ENCODE measurements at regions not wholly inside any gene's neighbourhood (a gene's known extent, or its start where the extent isn't known, plus 50 kb on each side); places are given as distances from the start of the nearest gene placed in this dataset.

- peaks cover 0 to 17% (median 0%) of the 10 kb centered on the region in 5 experiments for H3K9me3 ChIP-seq (ENCODE audit: control extremely low read depth in 1 of 5, control insufficient read depth in 4 of 5, insufficient read depth in 2 of 5, low read depth in 1 of 5, low read length in 4 of 5)
- H3K4me3 ChIP-seq (ENCODE audit: control insufficient read depth in 1 of 7, extremely low read depth in 1 of 7, insufficient read depth in 4 of 7, low read depth in 2 of 7, low read length in 6 of 7) = no peak overlapping the region
- H3K4me1 ChIP-seq (ENCODE audit: control extremely low read depth in 1 of 4, control insufficient read depth in 4 of 4, insufficient read depth in 4 of 4, low read length in 3 of 4) = no peaks in the 10 kb centered on the region
- no peak for DNase-seq
- no peak overlapping the region for H3K27ac ChIP-seq (ENCODE audit: insufficient read depth in 1 of 2, low read depth in 1 of 2, low read length in 2 of 2, poor library complexity in 1 of 2, severe bottlenecking in 2 of 2)
- peaks cover 0 to 3% (median 0%) of the 10 kb centered on the region in 5 experiments for H3K27me3 ChIP-seq (replicated peaks in 2 of 5; ENCODE audit: control insufficient read depth in 4 of 5, insufficient read depth in 5 of 5, low read length in 4 of 5)
- H3K36me3 ChIP-seq (ENCODE audit: control insufficient read depth in 4 of 4, insufficient read depth in 4 of 4, low read length in 3 of 4) = no peaks in the 10 kb centered on the region
- CTCF ChIA-PET = no interaction called here
- POLR2A ChIA-PET = no interaction called here
- WGBS (ENCODE audit: insufficient coverage) = 93% methylated on average over 3 of the region's 4 CpGs
Observed at GRCh38 chr5:173468821-173469251, 140.6 kb upstream of the STC2 start.

GRCh38 chr5:173466227-173466626 lies 138.0 kb upstream of the STC2 start:
- DNase-seq = no peak
- Histone ChIP-seq H3K4me1 (ENCODE audit: control extremely low read depth in 1 of 4, control insufficient read depth in 4 of 4, insufficient read depth in 4 of 4, low read length in 3 of 4) (no peaks in the 10 kb centered on the region), H3K36me3 (ENCODE audit: control insufficient read depth in 4 of 4, insufficient read depth in 4 of 4, low read length in 3 of 4) (no peaks in the 10 kb centered on the region), H3K27me3 (replicated peaks in 2 of 5; ENCODE audit: control insufficient read depth in 4 of 5, insufficient read depth in 5 of 5, low read length in 4 of 5) (peaks cover 0 to 3% (median 0%) of the 10 kb centered on the region in 5 experiments), H3K4me3 (ENCODE audit: control insufficient read depth in 1 of 7, extremely low read depth in 1 of 7, insufficient read depth in 4 of 7, low read depth in 2 of 7, low read length in 6 of 7) (no peak overlapping the region), H3K9me3 (ENCODE audit: control extremely low read depth in 1 of 5, control insufficient read depth in 4 of 5, insufficient read depth in 2 of 5, low read depth in 1 of 5, low read length in 4 of 5) (peaks cover 0 to 17% (median 0%) of the 10 kb centered on the region in 5 experiments), H3K27ac (ENCODE audit: insufficient read depth in 1 of 2, low read depth in 1 of 2, low read length in 2 of 2, poor library complexity in 1 of 2, severe bottlenecking in 2 of 2) (no peak overlapping the region)
- WGBS (ENCODE audit: insufficient coverage) = 100% methylated on average over 1 of the region's 1 CpG
- ChIA-PET POLR2A (no interaction called here), CTCF (no interaction called here)

GRCh38 chr5:173464813-173465212 lies 136.6 kb upstream of the STC2 start:
- no peak overlapping the region for H3K27ac ChIP-seq (ENCODE audit: insufficient read depth in 1 of 2, low read depth in 1 of 2, low read length in 2 of 2, poor library complexity in 1 of 2, severe bottlenecking in 2 of 2)
- H3K27me3 ChIP-seq (replicated peaks in 2 of 5; ENCODE audit: control insufficient read depth in 4 of 5, insufficient read depth in 5 of 5, low read length in 4 of 5) = peaks cover 0 to 3% (median 0%) of the 10 kb centered on the region in 5 experiments
- no peak overlapping the region for H3K4me3 ChIP-seq (ENCODE audit: control insufficient read depth in 1 of 7, extremely low read depth in 1 of 7, insufficient read depth in 4 of 7, low read depth in 2 of 7, low read length in 6 of 7)
- WGBS (ENCODE audit: insufficient coverage) = 100% methylated on average over 3 of the region's 4 CpGs
- no peak for DNase-seq
- no peaks in the 10 kb centered on the region for H3K4me1 ChIP-seq (ENCODE audit: control extremely low read depth in 1 of 4, control insufficient read depth in 4 of 4, insufficient read depth in 4 of 4, low read length in 3 of 4)
- POLR2A ChIA-PET = interaction anchor here (0.7 kb wide), 1 partner anchor 9 kb away, joined by 3 read pairs; no protein-coding TSS in a partner anchor
- CTCF ChIA-PET = no interaction called here
- no peaks in the 10 kb centered on the region for H3K36me3 ChIP-seq (ENCODE audit: control insufficient read depth in 4 of 4, insufficient read depth in 4 of 4, low read length in 3 of 4)
- H3K9me3 ChIP-seq (ENCODE audit: control extremely low read depth in 1 of 5, control insufficient read depth in 4 of 5, insufficient read depth in 2 of 5, low read depth in 1 of 5, low read length in 4 of 5) = peaks cover 0 to 17% (median 0%) of the 10 kb centered on the region in 5 experiments

- H3K36me3 ChIP-seq (ENCODE audit: control insufficient read depth in 4 of 4, insufficient read depth in 4 of 4, low read length in 3 of 4) = no peaks in the 10 kb centered on the region
- H3K4me3 ChIP-seq (ENCODE audit: control insufficient read depth in 1 of 7, extremely low read depth in 1 of 7, insufficient read depth in 4 of 7, low read depth in 2 of 7, low read length in 6 of 7) = no peak overlapping the region
- no peak for DNase-seq
- no peaks in the 10 kb centered on the region for H3K4me1 ChIP-seq (ENCODE audit: control extremely low read depth in 1 of 4, control insufficient read depth in 4 of 4, insufficient read depth in 4 of 4, low read length in 3 of 4)
- peaks cover 0 to 3% (median 0%) of the 10 kb centered on the region in 5 experiments for H3K27me3 ChIP-seq (replicated peaks in 2 of 5; ENCODE audit: control insufficient read depth in 4 of 5, insufficient read depth in 5 of 5, low read length in 4 of 5)
- no peak overlapping the region for H3K27ac ChIP-seq (ENCODE audit: insufficient read depth in 1 of 2, low read depth in 1 of 2, low read length in 2 of 2, poor library complexity in 1 of 2, severe bottlenecking in 2 of 2)
- peaks cover 0 to 17% (median 0%) of the 10 kb centered on the region in 5 experiments for H3K9me3 ChIP-seq (ENCODE audit: control extremely low read depth in 1 of 5, control insufficient read depth in 4 of 5, insufficient read depth in 2 of 5, low read depth in 1 of 5, low read length in 4 of 5)
- ChIA-PET POLR2A (no interaction called here), CTCF (no interaction called here)
- WGBS (ENCODE audit: insufficient coverage) = 100% methylated on average over 2 of the region's 3 CpGs
Observed at GRCh38 chr5:173463207-173463606, 135.0 kb upstream of the STC2 start.

GRCh38 chr5:173458828-173459609 lies 130.8 kb upstream of the STC2 start:
- Histone ChIP-seq H3K9me3 (ENCODE audit: control extremely low read depth in 1 of 5, control insufficient read depth in 4 of 5, insufficient read depth in 2 of 5, low read depth in 1 of 5, low read length in 4 of 5) (no peaks in the 10 kb centered on the region), H3K36me3 (ENCODE audit: control insufficient read depth in 4 of 4, insufficient read depth in 4 of 4, low read length in 3 of 4) (no peaks in the 10 kb centered on the region), H3K27ac (ENCODE audit: insufficient read depth in 1 of 2, low read depth in 1 of 2, low read length in 2 of 2, poor library complexity in 1 of 2, severe bottlenecking in 2 of 2) (no peak overlapping the region), H3K4me1 (ENCODE audit: control extremely low read depth in 1 of 4, control insufficient read depth in 4 of 4, insufficient read depth in 4 of 4, low read length in 3 of 4) (no peaks in the 10 kb centered on the region), H3K27me3 (replicated peaks in 2 of 5; ENCODE audit: control insufficient read depth in 4 of 5, insufficient read depth in 5 of 5, low read length in 4 of 5) (peaks cover 0 to 5% (median 0%) of the 10 kb centered on the region in 5 experiments), H3K4me3 (ENCODE audit: control insufficient read depth in 1 of 7, extremely low read depth in 1 of 7, insufficient read depth in 4 of 7, low read depth in 2 of 7, low read length in 6 of 7) (no peak overlapping the region)
- WGBS (ENCODE audit: insufficient coverage) = 79% methylated on average over 9 of the region's 10 CpGs
- POLR2A ChIA-PET = no interaction called here
- CTCF ChIA-PET = no interaction called here
- no peak for DNase-seq

- H3K27me3 ChIP-seq (replicated peaks in 2 of 5; ENCODE audit: control insufficient read depth in 4 of 5, insufficient read depth in 5 of 5, low read length in 4 of 5) = peaks cover 0 to 5% (median 0%) of the 10 kb centered on the region in 5 experiments
- ChIA-PET POLR2A (no interaction called here), CTCF (no interaction called here)
- no peaks in the 10 kb centered on the region for H3K4me1 ChIP-seq (ENCODE audit: control extremely low read depth in 1 of 4, control insufficient read depth in 4 of 4, insufficient read depth in 4 of 4, low read length in 3 of 4)
- H3K4me3 ChIP-seq (ENCODE audit: control insufficient read depth in 1 of 7, extremely low read depth in 1 of 7, insufficient read depth in 4 of 7, low read depth in 2 of 7, low read length in 6 of 7) = no peak overlapping the region
- H3K9me3 ChIP-seq (ENCODE audit: control extremely low read depth in 1 of 5, control insufficient read depth in 4 of 5, insufficient read depth in 2 of 5, low read depth in 1 of 5, low read length in 4 of 5) = no peaks in the 10 kb centered on the region
- no peak for DNase-seq
- H3K27ac ChIP-seq (ENCODE audit: insufficient read depth in 1 of 2, low read depth in 1 of 2, low read length in 2 of 2, poor library complexity in 1 of 2, severe bottlenecking in 2 of 2) = no peak overlapping the region
- no peaks in the 10 kb centered on the region for H3K36me3 ChIP-seq (ENCODE audit: control insufficient read depth in 4 of 4, insufficient read depth in 4 of 4, low read length in 3 of 4)
- WGBS (ENCODE audit: insufficient coverage) = 75% methylated on average over 5 of the region's 5 CpGs
Observed at GRCh38 chr5:173457482-173457881, 129.3 kb upstream of the STC2 start.

GRCh38 chr5:173456751-173457171 lies 128.5 kb upstream of the STC2 start:
- Histone ChIP-seq H3K4me1 (ENCODE audit: control extremely low read depth in 1 of 4, control insufficient read depth in 4 of 4, insufficient read depth in 4 of 4, low read length in 3 of 4) (peaks cover 0 to 2% (median 0%) of the 10 kb centered on the region in 4 experiments), H3K4me3 (ENCODE audit: control insufficient read depth in 1 of 7, extremely low read depth in 1 of 7, insufficient read depth in 4 of 7, low read depth in 2 of 7, low read length in 6 of 7) (no peak overlapping the region), H3K36me3 (ENCODE audit: control insufficient read depth in 4 of 4, insufficient read depth in 4 of 4, low read length in 3 of 4) (no peaks in the 10 kb centered on the region), H3K27me3 (replicated peaks in 2 of 5; ENCODE audit: control insufficient read depth in 4 of 5, insufficient read depth in 5 of 5, low read length in 4 of 5) (peaks cover 0 to 5% (median 0%) of the 10 kb centered on the region in 5 experiments), H3K27ac (ENCODE audit: insufficient read depth in 1 of 2, low read depth in 1 of 2, low read length in 2 of 2, poor library complexity in 1 of 2, severe bottlenecking in 2 of 2) (no peak overlapping the region), H3K9me3 (ENCODE audit: control extremely low read depth in 1 of 5, control insufficient read depth in 4 of 5, insufficient read depth in 2 of 5, low read depth in 1 of 5, low read length in 4 of 5) (no peaks in the 10 kb centered on the region)
- POLR2A ChIA-PET = no interaction called here
- DNase-seq = peak; percentile 20 to 80 (median 67)
- 57% methylated on average over 5 of the region's 5 CpGs for WGBS (ENCODE audit: insufficient coverage)
- CTCF ChIA-PET = no interaction called here

All from common myeloid progenitor, CD34-positive (primary cell).